ENCODE measurements at regions not wholly inside any gene's neighbourhood (a gene's known extent, or its start where the extent isn't known, plus 50 kb on each side); places are given as distances from the start of the nearest gene placed in this dataset.

GRCh38 chr6:106804346-106805335 lies 169.9 kb downstream of the CD24 start:
- H3K4me3 ChIP-seq (ENCODE audit: low read depth, low read length) = no peak overlapping the region
- no peak for DNase-seq (ENCODE audit: low read depth)
- TF ChIP-seq CTCF (IDR thresholded peaks at IDR 0.05; ENCODE audit: insufficient read depth, low read length) = no peak

- no peak for TF ChIP-seq CTCF (IDR thresholded peaks at IDR 0.05; ENCODE audit: insufficient read depth, low read length)
- DNase-seq (ENCODE audit: low read depth) = no peak
Observed at GRCh38 chr6:106803188-106803587, 171.3 kb downstream of the CD24 start.

DNA sequence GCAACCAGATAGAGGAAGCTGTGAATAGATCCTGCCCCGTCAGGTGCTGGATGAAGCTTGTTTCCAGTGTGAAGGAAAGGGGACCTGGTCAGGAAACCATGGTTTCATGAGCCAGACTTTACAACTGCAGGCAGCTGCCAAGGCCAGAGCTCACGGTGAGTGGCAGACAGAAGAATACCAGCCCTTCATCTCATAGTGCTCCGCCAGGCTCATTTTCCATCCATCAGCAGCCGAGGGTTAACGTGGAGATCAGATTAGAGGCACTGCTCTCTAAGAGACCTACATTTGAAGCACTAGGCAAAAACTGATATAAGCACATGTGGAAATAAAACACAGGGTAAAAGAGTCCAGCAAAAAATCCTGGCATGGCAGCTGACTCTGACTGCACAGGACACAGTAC lies 172.4 kb downstream of the CD24 start:
- no peak overlapping the region for H3K4me3 ChIP-seq (ENCODE audit: low read depth, low read length)
- no peak for DNase-seq (ENCODE audit: low read depth)
- no peak for TF ChIP-seq CTCF (IDR thresholded peaks at IDR 0.05; ENCODE audit: insufficient read depth, low read length)

More at GRCh38 chr6:106803188-106803587, 171.3 kb downstream of the CD24 start:
- no peak overlapping the region for H3K4me3 ChIP-seq (ENCODE audit: low read depth, low read length)

GRCh38 chr6:106801256-106801655 lies 171.9 kb downstream of the QRSL1 start:
- no peak for DNase-seq (ENCODE audit: low read depth)
- TF ChIP-seq CTCF (IDR thresholded peaks at IDR 0.05; ENCODE audit: insufficient read depth, low read length) = no peak
- H3K4me3 ChIP-seq (ENCODE audit: low read depth, low read length) = no peak overlapping the region

DNA sequence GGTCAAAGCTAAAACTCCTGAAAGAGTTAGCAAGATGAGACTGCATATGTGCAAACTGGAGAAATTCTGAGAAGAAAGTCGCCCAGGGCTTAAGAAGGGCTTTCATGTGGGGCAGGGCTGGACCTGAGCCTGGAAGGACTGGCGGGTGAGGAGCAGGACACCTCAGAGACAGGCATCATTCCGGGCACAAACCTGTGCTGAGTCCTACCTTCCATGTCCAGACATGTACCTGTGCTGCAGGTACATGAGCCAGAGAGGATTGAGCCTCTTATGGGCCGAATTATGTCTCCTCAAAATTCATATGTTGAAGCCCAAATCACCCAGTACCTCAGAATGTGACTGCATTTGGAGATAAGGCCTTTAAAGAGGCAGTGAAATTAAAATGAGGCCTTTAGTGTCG lies 171.0 kb downstream of the QRSL1 start:
- DNase-seq (ENCODE audit: low read depth) = no peak

More for the DNA sequence above, 171.0 kb downstream of the QRSL1 start:
- no peak overlapping the region for H3K4me3 ChIP-seq (ENCODE audit: low read depth, low read length)
- no peak for TF ChIP-seq CTCF (IDR thresholded peaks at IDR 0.05; ENCODE audit: insufficient read depth, low read length)
